ENCODE measurements at regions not wholly inside any gene's neighbourhood (a gene's known extent, or its start where the extent isn't known, plus 50 kb on each side); places are given as distances from the start of the nearest gene placed in this dataset.

GRCh38 chr2:6641956-6642355 is 223.8 kb downstream of the CMPK2 start:
- no peak for DNase-seq

- no peak for DNase-seq
Measured at GRCh38 chr2:6644261-6644660, 221.4 kb downstream of the CMPK2 start.

GRCh38 chr2:6645004-6645403 is 220.7 kb downstream of the CMPK2 start:
- no peak for DNase-seq

- no peak for DNase-seq
Measured at GRCh38 chr2:6645672-6646071, 220.0 kb downstream of the CMPK2 start.

GRCh38 chr2:6647046-6647445 is 218.7 kb downstream of the CMPK2 start:
- no peak for DNase-seq

- no peak for DNase-seq
Measured at GRCh38 chr2:6648596-6649247, 217.0 kb downstream of the CMPK2 start.

- DNase-seq, result no peak
Measured at GRCh38 chr2:6650311-6650710, 215.4 kb downstream of the CMPK2 start.

GRCh38 chr2:6652251-6652650 is 213.5 kb downstream of the CMPK2 start:
- no peak for DNase-seq

- DNase-seq, result no peak
Measured at GRCh38 chr2:6653281-6653750, 212.4 kb downstream of the CMPK2 start.

GRCh38 chr2:6654279-6654678 is 211.4 kb downstream of the CMPK2 start:
- DNase-seq, result no peak

- no peak for DNase-seq
Measured at GRCh38 chr2:6656633-6657032, 209.1 kb downstream of the CMPK2 start.

GRCh38 chr2:6657136-6657535 is 208.6 kb downstream of the CMPK2 start:
- DNase-seq, result no peak

GRCh38 chr2:6657855-6658254 is 207.9 kb downstream of the CMPK2 start:
- DNase-seq, result no peak

GRCh38 chr2:6664332-6665061 is 201.2 kb downstream of the CMPK2 start:
- no peak for DNase-seq

- no peak for DNase-seq
Measured at GRCh38 chr2:6665093-6666045, 200.3 kb downstream of the CMPK2 start.

- DNase-seq, result no peak
Measured at GRCh38 chr2:6667326-6667725, 198.4 kb downstream of the CMPK2 start.

GRCh38 chr2:6671913-6672312 is 193.8 kb downstream of the CMPK2 start:
- DNase-seq, result no peak

GRCh38 chr2:6674381-6674780 is 191.3 kb downstream of the CMPK2 start:
- DNase-seq, result no peak

- no peak for DNase-seq
Measured at GRCh38 chr2:6675791-6676190, 189.9 kb downstream of the CMPK2 start.

GRCh38 chr2:6676241-6676640 is 189.5 kb downstream of the CMPK2 start:
- DNase-seq, result no peak

- DNase-seq, result no peak
Measured at GRCh38 chr2:6676776-6677175, 188.9 kb downstream of the CMPK2 start.

- no peak for DNase-seq
Measured at GRCh38 chr2:6679471-6679870, 186.2 kb downstream of the CMPK2 start.

GRCh38 chr2:6683516-6683915 is 182.2 kb downstream of the CMPK2 start:
- DNase-seq, result no peak
